GM12801 (cell line): ENCODE measurements at regions not wholly inside any gene's neighbourhood (a gene's known extent, or its start where the extent isn't known, plus 50 kb on each side); places are given as distances from the start of the nearest gene placed in this dataset.

Source experiments
- TF ChIP-seq, protein P1 (sequence below): IDR thresholded peaks from one replicate; pipeline ENCODE4 v1.5.1; 2011; ENCODE audit warnings: control low read depth; ENCODE audit not compliant: insufficient read length; ENCODE audit errors: extremely low read depth

DNA sequence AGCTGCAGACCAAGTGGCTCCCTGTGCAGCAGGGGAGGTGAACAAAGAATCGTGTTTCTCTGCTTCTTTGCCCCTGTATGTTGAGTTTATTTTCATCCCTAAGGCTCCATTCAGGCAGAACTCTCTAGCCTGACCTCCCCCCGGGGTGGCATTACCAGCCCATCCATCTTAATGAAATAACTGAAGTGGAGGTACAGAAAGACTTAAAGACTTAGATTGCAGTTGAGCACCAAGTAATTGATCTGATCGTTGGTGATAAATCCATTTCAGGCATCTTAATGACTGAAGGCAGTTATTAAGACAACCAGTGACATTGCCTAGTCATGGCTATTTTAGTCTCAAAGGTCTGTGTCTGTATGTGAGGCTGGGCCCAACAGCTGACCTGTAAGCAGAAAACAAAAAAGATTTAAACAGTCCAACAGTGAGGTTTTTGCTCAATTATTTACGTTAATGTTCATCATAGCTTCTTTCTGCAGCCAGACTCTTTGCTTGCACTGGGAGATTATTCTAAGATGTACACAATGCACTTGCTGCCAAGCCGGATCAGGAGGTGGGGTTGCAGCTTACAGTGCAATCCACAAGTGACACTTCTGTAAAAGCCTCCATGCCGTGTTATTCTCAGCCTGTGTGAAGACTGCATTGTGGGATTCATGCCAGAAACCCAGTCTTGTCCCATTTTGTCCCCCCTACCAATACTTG, 363.0 kb upstream of the DUSP10 start:
- TF ChIP-seq, protein P1, sequence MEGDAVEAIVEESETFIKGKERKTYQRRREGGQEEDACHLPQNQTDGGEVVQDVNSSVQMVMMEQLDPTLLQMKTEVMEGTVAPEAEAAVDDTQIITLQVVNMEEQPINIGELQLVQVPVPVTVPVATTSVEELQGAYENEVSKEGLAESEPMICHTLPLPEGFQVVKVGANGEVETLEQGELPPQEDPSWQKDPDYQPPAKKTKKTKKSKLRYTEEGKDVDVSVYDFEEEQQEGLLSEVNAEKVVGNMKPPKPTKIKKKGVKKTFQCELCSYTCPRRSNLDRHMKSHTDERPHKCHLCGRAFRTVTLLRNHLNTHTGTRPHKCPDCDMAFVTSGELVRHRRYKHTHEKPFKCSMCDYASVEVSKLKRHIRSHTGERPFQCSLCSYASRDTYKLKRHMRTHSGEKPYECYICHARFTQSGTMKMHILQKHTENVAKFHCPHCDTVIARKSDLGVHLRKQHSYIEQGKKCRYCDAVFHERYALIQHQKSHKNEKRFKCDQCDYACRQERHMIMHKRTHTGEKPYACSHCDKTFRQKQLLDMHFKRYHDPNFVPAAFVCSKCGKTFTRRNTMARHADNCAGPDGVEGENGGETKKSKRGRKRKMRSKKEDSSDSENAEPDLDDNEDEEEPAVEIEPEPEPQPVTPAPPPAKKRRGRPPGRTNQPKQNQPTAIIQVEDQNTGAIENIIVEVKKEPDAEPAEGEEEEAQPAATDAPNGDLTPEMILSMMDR, result no peak

DNA sequence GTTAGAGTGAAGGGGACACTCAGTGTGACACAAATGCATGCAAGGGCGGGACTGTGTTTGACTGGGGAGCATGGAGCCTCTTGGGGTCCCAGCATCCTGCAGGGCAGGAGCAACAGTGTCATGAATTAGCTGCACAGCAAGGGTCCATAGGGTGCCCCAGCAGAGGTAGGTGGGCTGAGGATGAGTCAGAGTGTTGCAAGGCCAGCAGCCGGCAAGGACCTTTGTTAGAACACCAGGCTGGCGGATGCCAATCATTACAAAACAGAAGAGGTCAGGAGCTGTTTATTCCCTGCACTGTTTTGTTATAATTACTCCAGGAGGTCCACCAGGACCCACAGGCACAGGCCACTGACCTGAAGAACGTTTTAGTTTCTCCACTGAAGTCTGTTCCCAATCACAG, 362.2 kb upstream of the DUSP10 start:
- TF ChIP-seq, protein P1, result no peak

DNA sequence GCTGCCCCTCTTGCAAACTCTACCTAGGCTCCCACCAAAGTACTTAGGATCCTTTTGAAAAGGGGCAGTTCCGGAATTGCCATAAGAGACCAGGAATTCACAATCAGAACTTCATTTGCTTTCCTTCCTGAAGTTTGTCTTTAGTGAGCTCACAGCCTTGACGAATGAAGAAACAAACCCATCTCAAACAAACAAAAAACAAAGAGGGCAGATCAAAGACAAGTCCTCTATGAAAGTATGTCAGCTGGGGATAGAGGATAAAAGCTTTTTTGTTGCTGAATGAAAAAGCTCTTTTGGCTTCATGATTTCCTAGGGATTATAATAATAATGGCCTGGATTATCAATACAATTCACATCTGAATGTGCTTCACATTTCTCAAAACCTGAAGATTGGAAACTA, 357.9 kb upstream of the DUSP10 start:
- TF ChIP-seq, protein P1, result no peak

DNA sequence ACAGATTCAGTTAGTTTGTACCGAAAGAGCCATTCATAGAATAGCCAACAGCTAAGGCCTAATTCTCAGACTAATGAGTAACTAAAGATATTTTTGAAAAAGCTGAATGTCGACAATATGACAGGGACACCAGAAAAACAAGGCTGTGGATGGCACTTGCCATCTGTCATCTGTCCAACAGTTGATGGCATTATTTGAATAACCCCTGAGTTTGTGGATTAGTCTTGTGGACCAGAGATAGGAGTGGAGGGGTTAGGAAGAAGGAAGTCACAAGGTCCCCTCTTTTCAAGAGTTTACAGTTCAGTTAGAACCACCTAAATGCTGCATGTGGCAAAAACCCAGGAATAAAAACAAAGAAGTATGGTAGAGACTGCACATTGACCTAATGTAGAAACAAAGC, 356.5 kb upstream of the DUSP10 start:
- TF ChIP-seq, protein P1, result no peak

DNA sequence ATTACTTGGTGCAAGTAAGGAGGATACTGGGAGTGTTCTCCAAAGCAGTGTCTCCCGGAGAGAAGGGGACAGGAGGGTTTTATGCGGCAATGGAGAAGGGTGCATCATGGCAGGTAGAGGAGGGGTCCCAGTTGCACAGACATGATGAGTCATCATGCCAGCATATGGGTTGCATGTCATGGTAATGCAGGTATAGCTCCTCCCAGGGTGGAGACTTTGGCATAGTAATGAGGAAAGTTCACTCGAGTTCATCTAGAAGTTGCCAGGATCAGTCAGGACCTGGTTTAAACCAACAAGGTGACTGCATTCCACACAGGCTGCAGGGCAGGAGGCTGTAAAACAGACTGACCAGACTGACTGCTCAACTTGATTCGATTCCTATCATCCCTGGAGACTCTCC, 355.7 kb upstream of the DUSP10 start:
- TF ChIP-seq, protein P1, result no peak

DNA sequence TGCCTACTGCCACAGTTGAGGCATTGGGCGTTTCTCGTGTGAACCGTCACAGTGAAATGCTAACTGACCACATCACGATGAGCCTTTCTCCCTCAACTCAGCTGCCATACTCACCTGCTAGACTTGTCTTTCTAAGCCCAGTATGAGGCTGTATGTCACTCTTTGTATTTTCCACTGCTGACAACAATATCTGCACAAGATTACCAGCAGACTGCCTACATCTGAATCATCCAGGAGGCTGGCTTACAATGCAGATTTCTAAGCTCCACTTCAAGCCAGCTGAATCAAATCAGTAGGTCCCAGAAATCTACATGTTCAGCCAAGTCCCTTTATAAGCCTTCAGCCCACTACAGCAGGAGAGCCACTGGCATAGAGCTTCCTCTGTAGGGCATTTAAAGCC, 355.0 kb upstream of the DUSP10 start:
- TF ChIP-seq, protein P1, result no peak

DNA sequence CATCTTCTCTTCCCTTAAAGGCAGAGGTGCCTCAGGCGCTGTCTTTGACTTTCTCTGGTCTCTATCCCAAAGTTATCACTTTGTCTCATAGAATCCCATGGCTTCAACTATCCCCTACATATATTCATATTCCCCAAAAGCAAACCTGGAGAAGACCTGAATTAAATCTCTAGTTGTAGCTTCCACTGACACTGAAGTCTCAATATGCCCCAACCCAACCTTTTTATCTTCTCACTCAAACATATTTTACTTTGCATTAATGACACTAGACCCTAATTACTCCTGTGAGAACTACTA, 354.5 kb upstream of the DUSP10 start:
- TF ChIP-seq, protein P1, result no peak
